ENCODE measurements at regions not wholly inside any gene's neighbourhood (a gene's known extent, or its start where the extent isn't known, plus 50 kb on each side); places are given as distances from the start of the nearest gene placed in this dataset.

GRCh38 chr11:45530776-45531175, 134.6 kb downstream of the CHST1 start:
- TF ChIP-seq MEF2A (IDR thresholded peaks at IDR 0.05; ENCODE audit: borderline replicate concordance, low read depth) (no peak), CTCF (IDR thresholded peaks at IDR 0.05) (no peak), FOXM1 (IDR thresholded peaks at IDR 0.05; ENCODE audit: low read depth) (no peak), NFIC (IDR thresholded peaks at IDR 0.05; ENCODE audit: borderline replicate concordance) (no peak)
